HG02852 (cell line): ENCODE measurements at regions not wholly inside any gene's neighbourhood (a gene's known extent, or its start where the extent isn't known, plus 50 kb on each side); places are given as distances from the start of the nearest gene placed in this dataset.
"Not testable (repeated sequence)": the region's sequence is repeated elsewhere in the genome, so short reads cannot be mapped to it uniquely, and the experiment has no call there.

ENCODE experiments used
- ATAC-seq: cut with Tn5 transposase; IDR thresholded peaks from one replicate; pipeline ENCODE4 v1.9.1; 2021; ENCODE audit warnings: mild to moderate bottlenecking, moderate library complexity; ENCODE audit not compliant: unreplicated experiment

DNA sequence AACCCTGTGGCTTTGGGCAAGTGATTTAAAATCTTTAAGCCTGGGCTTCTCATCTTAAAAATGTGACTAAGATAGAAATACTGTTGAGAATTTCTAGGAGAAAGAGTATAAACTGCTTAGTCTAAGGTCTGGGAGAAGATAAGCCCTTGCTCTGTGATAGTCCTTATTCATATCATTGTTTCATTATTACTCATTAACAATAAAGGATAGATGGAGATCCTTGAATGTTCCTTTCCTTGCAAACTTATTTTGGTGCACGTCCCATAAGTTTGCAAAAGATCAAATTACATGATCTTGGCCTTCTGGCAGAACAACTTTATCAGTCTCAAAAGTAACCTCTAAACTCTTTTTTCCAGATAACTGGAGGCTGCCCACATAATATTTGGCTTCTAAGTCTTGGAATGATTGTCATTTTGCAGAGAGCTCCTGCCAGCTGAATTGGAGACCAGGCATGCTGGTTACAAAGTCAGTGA, 138.3 kb downstream of the FAM124B start:
- ATAC-seq: no peak

DNA sequence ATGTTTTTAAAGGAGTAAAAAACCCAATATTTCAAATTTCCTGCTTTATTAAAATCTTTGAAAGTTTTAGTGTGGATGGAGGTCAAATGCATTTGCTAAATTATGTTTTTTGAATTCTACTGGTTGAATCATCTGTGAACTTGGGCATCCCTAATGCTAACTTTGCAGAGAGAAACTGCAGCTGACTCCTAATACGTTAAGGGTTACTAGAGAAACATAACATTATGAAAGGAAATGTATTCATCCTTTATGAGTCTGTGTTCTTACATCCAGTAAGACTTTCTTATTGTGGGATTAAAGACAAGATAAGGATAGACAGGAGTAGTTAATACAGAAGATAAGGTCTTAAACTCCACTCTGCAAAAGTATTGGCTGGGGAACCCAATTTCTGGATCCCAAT, 140.6 kb downstream of the FAM124B start:
- no peak for ATAC-seq

DNA sequence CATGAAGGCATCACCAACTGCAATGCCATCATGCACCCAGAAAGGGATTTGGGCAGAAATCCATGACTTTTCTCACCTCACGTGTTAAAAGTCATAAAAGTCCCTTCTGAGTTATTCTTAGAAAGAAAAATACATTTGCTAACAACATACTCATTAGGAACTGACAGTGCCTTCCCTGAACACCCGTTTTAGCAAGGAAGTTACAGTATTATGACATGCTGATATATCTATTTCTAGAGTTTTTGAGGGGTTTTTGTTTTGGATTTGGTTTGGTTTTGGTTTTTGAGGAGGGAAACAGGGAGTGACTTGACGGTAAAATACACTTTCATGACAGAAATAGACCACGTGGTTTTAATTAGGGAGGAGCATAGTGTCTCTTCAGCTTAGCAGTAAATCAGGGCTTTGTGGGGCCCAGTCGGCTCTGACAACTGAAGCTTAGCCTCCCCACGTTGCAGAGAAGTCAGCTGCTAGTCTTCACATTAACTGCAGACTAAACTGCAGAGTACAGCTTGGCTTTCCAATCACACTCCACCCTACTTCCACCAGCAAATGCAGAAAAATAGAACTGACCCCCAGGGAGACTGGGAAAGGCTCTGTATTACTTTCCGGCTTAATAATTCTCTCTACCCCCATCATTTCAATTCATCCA, 141.4 kb downstream of the FAM124B start:
- ATAC-seq: no peak

DNA sequence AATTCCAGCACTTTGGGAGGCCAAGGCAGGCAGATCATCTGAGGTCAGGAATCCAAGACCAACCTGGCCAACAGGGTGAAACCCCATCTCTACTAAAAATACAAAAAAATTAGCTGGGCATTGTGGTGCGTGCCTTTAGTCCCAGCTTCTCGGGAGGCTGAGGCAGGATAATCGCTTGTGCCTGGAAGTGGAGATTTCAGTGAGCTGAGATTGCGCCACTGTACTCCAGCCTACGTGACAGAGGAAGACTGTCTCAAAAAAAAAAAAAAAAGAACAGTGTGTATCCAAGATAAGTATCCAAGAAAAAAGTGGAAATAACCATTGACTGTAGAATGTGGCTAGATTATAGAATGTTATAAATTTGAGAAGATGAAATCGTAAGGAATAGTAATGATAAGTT, 142.1 kb downstream of the FAM124B start:
- ATAC-seq: no peak

DNA sequence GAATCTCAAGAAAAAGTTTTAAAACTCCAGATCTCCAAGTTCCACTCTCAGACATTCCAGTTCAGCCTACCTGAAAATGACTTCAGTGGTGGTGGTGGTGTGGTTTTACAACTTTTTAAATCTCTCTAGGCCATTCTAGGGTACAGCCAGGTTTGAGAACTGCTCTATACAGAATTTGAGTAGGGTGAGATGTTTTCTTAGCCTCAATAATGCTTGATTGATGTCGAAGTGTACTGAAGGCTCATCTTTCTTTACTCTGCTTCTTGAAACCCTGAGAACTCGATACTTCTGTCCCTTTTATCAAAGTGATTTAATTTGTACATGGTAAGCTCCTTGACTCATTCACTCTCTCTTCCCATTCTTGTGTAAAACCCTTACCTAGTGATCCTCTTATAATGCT, 143.8 kb downstream of the FAM124B start:
- no peak for ATAC-seq

DNA sequence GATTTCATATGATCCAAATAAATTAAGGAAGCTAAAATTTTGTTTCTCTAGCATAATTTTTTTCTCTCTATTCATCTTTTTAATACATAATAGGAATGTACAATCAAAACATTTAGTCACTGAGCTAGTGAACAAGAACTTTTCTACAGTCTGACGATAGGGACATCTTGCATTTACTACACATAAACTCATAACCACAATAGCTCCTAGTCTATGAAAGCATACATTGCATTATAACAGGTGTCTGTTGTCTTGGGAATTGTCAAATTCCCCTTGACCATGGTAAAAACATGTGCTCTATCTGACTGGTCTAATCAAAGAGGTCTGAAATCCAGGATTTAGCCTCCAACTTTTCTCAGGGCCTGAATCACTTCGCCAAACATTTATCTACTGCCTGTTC, 144.8 kb downstream of the FAM124B start:
- no peak for ATAC-seq

DNA sequence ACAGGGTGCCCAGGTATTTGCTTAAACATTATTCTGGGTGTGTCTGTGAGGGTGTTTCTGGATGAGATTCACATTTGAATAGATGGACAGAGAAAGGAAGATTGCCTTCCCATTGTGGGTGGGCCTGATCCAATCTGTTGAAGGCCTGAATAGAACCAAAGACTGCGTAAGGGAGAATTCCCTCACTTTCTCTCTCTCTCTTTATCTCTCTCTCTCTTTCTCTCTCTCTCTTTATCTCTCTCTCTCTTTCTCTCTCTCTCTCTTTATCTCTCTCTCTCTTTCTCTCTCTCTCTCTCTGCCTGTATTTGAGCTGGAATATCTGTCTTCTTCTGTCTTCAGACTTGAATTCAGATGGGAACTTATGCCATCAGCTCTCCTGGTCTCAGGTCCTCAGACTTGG, 148.4 kb downstream of the FAM124B start:
- ATAC-seq: no peak

DNA sequence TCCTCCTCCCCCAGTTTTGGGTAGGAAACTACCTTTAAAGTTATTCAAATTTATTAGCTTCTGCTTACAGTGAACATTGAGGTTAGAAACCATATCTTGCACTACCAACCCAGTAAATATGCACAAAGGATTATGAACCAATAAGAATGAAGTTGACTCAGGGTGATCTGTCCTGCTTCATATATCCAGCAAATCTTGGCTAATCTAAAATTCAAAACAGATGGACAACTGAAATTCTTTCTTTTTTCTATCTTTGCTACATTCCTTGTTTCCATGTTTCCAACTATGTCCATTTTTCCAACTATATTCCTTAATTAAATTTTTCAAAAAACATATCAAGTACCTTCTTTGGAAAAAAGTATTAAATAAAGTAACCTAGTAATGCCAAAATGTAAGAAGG, 149.3 kb downstream of the FAM124B start:
- ATAC-seq: no peak

DNA sequence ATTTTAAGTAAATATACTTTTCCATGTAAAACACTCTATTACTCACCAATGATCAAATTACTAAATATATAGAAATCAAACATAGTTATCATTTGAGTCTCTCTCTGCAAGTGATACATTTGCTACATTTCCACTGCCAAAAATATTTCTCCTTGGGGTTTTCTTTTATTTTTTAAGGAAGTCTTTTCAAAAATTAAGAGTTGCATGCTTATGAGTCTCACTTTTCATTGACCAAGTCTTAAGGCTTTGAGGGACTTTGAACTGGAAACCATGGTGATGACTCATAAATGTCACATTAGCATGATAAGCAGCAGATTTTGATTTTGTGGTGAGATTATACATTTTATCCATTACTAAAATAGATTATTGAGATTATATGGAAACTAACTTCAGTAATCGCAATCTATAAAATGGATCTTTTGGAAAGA, 152.9 kb downstream of the FAM124B start:
- ATAC-seq: no peak

DNA sequence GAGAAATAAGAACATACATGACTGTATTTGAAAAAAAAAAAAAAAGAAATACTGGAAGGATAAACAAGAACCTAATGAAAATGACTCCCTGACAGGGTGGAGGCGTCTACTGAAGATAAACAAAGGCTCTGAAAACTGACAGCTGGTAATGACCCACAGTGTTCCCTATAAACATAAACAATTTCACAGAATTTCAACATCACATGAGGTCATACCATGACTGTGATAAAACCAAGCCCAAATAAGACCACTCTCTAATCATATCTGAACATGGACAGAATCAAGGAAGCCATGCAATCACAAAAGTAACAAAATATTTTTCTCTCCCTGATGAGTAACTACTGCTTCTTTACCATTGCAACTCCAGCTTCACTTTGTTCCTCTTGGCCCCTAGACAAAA, 159.3 kb downstream of the FAM124B start:
- ATAC-seq: no peak

DNA sequence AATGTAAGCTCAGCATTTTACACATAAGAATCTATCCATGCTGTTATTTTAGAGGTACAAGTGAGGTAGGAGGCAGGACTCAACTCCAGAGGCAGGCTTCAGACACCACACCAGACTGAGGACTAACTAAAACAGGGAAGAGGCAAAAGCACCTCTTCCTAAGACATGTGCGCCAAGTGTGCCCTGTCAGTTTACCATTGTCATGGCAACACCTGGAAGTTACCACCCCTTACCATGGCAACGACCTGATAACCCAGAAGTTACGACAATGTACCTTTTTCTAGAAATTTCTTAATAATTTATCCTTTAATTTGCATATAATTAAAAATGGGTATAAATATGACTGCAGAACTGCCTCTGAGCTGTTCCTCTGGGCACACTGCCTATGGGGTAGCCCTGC, 160.1 kb downstream of the FAM124B start:
- ATAC-seq: no peak

DNA sequence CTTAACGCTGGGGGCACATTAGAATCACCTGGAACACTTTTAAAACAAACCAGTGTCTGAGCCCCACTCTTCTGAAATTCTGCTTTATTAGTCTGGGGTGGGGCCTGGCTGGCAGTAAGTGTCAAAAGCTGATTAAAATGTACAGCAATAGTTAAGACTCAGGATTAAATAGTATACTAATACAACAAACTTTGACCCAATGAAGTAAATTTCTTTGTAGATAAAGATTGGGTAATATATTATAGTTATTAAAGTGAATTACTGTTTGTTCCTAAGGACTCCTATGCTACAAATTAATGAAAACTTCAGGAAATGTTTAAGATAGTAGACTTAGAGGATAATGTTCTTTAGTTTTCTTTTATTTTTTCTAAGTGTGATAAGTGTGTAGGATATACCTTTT, 160.9 kb downstream of the FAM124B start:
- no peak for ATAC-seq

DNA sequence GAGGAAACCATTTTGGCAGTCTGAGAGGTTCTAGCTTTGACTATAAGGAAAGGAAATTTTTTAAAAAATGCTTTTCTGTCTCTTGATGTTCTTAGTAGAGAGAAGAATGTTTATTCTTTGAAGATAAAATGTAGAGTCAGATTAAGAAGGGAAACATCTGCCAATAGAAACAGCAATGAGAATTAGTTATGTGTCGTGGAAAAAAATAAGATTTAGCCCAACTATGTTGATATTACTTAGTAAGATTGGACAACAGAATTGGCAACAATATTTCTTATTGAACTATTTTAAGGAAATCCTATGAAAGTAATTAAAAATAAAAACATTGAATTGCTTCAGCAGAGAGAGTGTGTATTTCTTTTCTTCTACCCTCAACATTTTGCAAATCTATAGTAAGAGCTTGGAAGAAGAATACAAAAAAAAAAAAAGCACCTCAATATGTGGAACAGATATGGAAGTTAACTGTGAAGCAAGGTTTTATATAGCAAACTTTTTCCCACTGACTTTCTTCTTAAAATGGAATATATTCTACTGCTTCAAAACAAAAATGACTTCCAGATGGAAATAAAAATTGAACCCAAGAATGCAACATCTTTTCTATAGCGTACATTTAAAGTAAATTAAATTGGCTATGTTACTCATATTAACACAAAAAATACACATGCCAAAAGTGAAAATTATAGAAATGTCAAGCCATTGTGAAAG, 177.9 kb downstream of the FAM124B start:
- ATAC-seq: no peak

DNA sequence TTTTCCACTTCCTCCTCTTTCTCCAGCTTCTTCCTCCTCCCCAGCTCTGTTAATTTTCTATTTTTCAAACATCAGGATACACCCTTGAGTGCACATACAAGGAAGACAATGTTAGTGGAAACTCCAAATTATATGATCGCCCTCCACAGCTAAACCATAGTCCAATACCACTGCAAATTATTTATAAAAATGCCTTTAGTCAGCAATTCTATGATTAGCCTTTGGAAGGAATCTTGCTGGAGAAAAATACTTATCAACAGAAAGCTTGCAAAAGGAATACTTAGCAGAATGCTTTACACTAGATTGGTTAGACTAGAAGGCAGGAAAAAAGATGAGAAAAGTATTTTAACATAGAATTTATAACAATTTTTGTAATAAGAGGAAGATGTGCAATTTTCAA, 178.9 kb downstream of the FAM124B start:
- ATAC-seq: no peak

DNA sequence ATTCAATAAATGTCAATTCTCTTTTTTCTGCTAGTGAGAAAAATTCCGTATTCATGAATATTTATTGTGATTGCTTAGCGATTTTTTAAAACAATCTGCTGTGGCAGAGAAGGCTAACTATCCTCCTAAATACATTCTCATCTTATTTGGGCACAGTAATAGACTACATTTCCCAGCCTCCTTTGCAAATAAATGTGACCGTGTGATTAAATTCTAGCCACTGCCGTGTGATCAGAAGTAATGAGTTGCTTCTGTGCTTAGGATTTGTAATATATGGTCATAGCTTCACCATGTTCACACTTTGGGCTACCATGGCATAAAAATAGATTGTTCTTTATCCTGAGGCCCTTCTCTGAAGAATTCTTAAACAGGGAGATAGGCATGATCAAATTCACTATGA, 179.6 kb downstream of the FAM124B start:
- no peak for ATAC-seq

DNA sequence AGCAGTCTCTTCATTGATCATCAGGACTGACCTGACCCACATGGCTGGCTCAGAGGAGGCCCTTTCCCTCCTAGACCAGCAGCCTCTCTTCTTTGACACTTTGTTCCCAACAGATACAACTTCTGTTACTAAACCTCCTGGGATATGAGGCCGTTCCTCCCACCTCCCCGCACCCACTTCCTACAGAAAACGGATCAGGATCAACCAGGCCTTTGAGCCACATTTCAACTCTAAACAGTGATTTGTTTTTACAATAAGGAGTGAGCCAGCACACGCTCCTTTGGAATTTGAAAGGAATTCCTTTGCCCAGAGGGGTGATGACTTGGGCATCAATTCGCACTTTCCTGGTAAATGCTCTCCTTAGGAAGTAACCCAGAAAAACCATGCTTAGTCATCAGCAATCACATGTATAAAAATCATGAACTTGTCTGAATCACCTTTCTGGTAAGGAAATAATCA, 180.4 kb downstream of the FAM124B start:
- ATAC-seq: no peak

DNA sequence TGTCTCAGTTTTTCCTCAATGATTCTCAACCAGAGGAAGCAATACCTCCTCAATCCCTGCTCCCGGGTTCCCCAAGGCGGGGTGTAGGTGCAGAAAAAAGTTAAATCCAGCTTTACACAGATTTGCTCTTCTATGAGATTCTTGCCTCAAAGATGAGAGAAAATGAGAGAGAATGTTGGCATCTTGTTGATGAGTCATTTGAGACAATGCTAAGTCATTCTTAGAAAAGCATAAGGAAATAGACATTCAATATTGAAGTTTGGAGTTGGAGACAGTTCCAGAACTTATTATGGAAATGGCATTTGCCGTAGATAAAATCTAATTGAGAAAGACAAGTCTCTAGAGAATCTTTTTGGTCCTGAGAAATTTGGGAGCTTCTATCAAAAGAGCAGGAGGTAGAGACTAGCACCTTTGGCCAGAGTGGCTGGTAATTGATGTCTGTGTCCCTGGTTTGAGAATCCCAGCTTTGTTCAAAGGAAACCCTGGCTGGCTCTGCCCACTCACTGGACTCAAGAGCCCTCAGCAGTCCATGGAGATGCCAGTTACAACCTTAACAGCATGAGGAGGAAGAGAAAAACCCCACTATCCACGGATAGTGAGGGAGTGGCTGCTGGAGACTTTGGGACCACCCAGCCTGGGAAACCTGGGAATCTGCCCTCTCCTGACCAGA, 181.2 kb downstream of the FAM124B start:
- ATAC-seq: no peak

DNA sequence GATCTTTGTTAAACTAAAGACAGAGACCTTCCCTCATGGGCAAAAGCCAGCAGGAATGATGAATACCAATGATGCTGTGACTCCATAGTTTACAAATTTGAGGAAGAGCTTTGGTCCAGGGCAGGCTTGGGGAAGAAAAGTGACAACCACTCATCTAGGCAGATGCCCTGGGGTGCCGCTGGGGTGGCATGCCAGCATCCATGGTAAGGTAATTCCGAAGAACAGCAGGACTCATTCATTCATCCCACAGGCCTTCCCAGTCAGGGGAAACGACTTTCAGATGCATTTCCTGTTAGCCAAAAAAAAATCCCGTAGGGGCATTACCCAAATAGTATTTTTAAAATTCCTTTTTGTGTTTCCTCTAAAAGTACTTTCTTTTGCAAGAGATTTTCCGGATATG, 180.7 kb upstream of the SERPINE2 start:
- ATAC-seq: no peak

DNA sequence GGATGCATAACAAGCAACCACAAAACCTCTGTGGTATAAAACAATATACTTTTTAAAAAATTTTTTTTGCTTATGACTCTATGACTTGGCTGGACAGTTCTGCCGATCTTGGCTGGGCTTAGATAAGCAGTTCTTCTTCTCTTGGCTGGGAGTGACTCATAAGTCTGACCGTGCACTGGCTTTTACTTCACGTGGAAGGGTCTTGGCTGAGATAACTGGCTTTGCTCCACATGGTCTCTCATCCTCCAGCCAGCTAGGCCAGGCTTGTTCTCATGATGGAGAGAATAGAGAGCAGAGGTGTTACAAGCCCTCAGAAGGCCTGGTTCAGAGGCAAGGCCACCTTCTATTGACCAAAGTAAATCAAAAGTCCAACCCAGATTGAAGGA, 178.9 kb upstream of the SERPINE2 start:
- no peak for ATAC-seq

DNA sequence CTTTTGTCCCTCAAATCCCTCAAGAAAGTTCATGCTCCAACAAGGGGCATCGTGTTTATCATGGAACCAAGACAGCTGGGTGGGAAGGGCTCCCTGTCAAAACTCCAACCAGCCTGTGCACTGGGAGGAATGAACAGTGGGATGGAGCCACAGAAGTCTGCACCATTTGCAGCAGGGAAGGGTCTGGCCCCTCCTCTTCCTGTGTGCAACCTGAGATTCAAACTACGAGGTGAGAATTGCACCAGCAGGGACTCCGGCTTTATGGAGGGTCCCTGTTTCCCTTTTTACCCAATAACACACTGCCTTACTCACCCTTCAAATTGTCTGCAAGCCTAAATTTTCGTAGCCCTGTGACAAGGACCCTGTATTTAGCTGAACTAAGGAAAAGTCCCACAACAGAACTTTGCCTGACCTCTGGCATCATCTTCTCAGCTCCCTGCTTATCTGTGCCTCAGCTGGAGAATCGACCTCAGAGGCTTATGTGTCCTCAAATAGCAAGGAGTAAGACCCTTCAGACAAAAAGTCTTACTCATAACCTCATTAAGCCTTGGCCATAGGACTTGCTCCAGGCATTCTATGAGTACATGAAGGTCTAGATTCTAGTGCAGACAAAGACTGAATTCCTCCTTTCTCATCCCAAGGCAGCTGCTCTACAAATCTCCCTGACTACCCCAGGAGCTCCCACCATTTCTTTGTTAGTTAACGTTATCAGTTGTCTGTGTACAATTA, 178.3 kb upstream of the SERPINE2 start:
- no peak for ATAC-seq

DNA sequence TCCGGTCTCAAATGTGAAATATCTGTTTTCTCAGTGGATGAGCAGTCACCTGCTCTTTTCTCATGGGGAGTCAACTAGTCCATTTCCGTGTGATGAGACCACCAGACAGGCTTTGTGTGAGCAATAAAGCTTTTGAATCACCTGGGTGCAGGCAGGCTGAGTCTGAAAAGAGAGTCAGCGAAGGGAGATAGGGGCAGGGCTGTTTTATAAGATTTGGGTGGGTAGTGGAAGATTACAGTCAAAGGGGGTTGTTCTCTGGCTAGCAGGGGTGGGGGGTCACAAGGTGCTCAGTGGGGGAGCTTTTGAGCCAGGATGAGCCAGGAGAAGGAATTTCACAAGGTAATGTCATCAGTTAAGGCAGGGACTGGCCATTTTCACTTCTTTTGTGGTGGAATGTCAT, 176.5 kb upstream of the SERPINE2 start:
- ATAC-seq: not testable (repeated sequence)
